K562 (cell line): ENCODE measurements at regions not wholly inside any gene's neighbourhood (a gene's known extent, or its start where the extent isn't known, plus 50 kb on each side); places are given as distances from the start of the nearest gene placed in this dataset.

Experiments
- ATAC-seq: fragments of 200-7000 bp; cut with Tn5 transposase; 3 replicates; pipeline ENCODE4 v1.9.1; 2020; ENCODE audit warnings: moderate library complexity
- BruUV-seq: library from RNA; stranded (reverse); fragments of 400-500 nt; replicated peaks from 2 replicates; lab custom pipeline; 2021; lab: Mats Ljungman, UMichigan
- CTCF ChIA-PET: fragments of 300-600 bp; formaldehyde crosslinking; extraction: SDS; loops from one replicate; lab custom pipeline; 2021; ENCODE audit warnings: low intra/inter-chr PET ratio; lab: Yijun Ruan, JAX
- POLR2A ChIA-PET: fragments of 300-600, 350-650 bp; sonication (Branson Sonifier 250); formaldehyde crosslinking; extraction: SDS; loops from one replicate; lab custom pipeline; 2021; ENCODE audit warnings: antibody characterized with exemption, inconsistent platforms; lab: Yijun Ruan, JAX
- DNase-seq, 4 experiments: peaks; one replicate each; pipeline versions ENCODE4 v3.0.0 to v3.0.0-alpha.2; 2011 to 2018; ENCODE audit warnings: low spot score in 3 of 4, mixed read lengths in 3 of 4; ENCODE audit errors: extremely low read depth in 1 of 4
- FAIRE-seq: peaks from 2 replicates; lab custom pipeline; 2011; peaks lifted over from hg19 to GRCh38; lab: Jason Lieb, UNC
- H2AFZ ChIP-seq: 2 replicates; pipeline ENCODE4 v1.6.0; 2011; ENCODE audit warnings: low read depth, low read length, control low read depth, inconsistent platforms
- H3K27ac ChIP-seq: fragments of 200-600 bp; 3 replicates; pipeline ENCODE4 v1.8.0; 2011; ENCODE audit warnings: low read depth, mild to moderate bottlenecking, control low read depth, inconsistent platforms, low read length, moderate library complexity, mixed read lengths; ENCODE audit errors: extremely low read depth
- H3K27me3 ChIP-seq, 2 experiments: fragments of 300-600 bp in 1 of 2; 2 replicates in 1 of 2; 3 replicates in 1 of 2; pipeline versions ENCODE4 v1.6.0 to v1.8.0; 2011; ENCODE audit warnings: inconsistent platforms in 2 of 2, low read length in 2 of 2, mild to moderate bottlenecking in 1 of 2, mixed read lengths in 1 of 2, moderate library complexity in 1 of 2; ENCODE audit not compliant: control insufficient read depth in 2 of 2, insufficient read depth in 2 of 2
- H3K36me3 ChIP-seq: fragments of 300-600 bp; 3 replicates; pipeline ENCODE4 v1.8.0; 2011; ENCODE audit warnings: mild to moderate bottlenecking, low read length, inconsistent platforms; ENCODE audit not compliant: control insufficient read depth, insufficient read depth
- H3K4me1 ChIP-seq, 2 experiments: fragments of 200-600 bp in 1 of 2; replicated peaks in 1 of 2; 2 replicates in 1 of 2; 3 replicates in 1 of 2; pipeline versions ENCODE4 v1.5.1 to v1.8.0; 2011; ENCODE audit warnings: inconsistent platforms in 2 of 2, low read length in 2 of 2, mild to moderate bottlenecking in 1 of 2, mixed read lengths in 1 of 2, moderate library complexity in 1 of 2; ENCODE audit not compliant: control insufficient read depth in 2 of 2, insufficient read depth in 2 of 2
- H3K4me2 ChIP-seq: 2 replicates; pipeline ENCODE4 v1.6.1; 2011; ENCODE audit warnings: low read length, control low read depth, inconsistent platforms, mixed read lengths; ENCODE audit not compliant: insufficient read depth
- H3K4me3 ChIP-seq: fragments of 200-600 bp; sonication (generic), shearing (Covaris generic); 2 replicates; pipeline ENCODE4 v1.5.1; 2016; ENCODE audit warnings: control low read depth, inconsistent platforms
- H3K79me2 ChIP-seq: fragments of 200-600 bp; 3 replicates; pipeline ENCODE4 v1.8.0; 2011; ENCODE audit warnings: low read length, inconsistent platforms; ENCODE audit not compliant: control insufficient read depth, insufficient read depth
- H3K9ac ChIP-seq, 2 experiments: 2 replicates each; pipeline versions ENCODE4 v1.6.0 to v1.6.1; 2011; ENCODE audit warnings: low read depth in 2 of 2, low read length in 2 of 2, control low read depth in 1 of 2, inconsistent platforms in 1 of 2, mild to moderate bottlenecking in 1 of 2, mixed read lengths in 1 of 2; ENCODE audit not compliant: insufficient read depth in 1 of 2
- H3K9me1 ChIP-seq: one replicate; pipeline ENCODE4 v1.6.0; 2011; ENCODE audit warnings: inconsistent platforms, mild to moderate bottlenecking, low read length, moderate library complexity; ENCODE audit not compliant: control insufficient read depth, insufficient read depth
- H3K9me3 ChIP-seq: replicated peaks from 2 replicates; pipeline ENCODE4 v1.5.1; 2011; ENCODE audit warnings: low read depth, low read length, inconsistent platforms; ENCODE audit not compliant: control insufficient read depth, insufficient read depth
- H4K20me1 ChIP-seq: replicated peaks from 2 replicates; pipeline ENCODE4 v1.6.1; 2011; ENCODE audit warnings: low read length, inconsistent platforms, mixed read lengths; ENCODE audit not compliant: control insufficient read depth, insufficient read depth
- ADNP ChIP-seq: fragments of 200-800 bp; sonication (Bioruptor generic); IDR thresholded peaks from 2 replicates; pipeline ENCODE4 v1.6.1; 2016; ENCODE audit warnings: missing genetic modification characterization, missing compliant biosample characterization
- CC2D1A ChIP-seq: fragments of 450-650 bp; IDR thresholded peaks from 2 replicates; pipeline ENCODE4 v1.6.1; 2017; ENCODE audit warnings: mild to moderate bottlenecking
- EZH2 ChIP-seq: IDR thresholded peaks from 2 replicates; pipeline ENCODE4 v1.6.1; 2012; ENCODE audit warnings: low read depth, mild to moderate bottlenecking, inconsistent platforms, low read length, borderline replicate concordance
- HDAC1 ChIP-seq, 2 experiments: fragments of 450-650 bp; IDR thresholded peaks; 2 replicates each; pipeline ENCODE4 v1.6.1; 2016 to 2017; ENCODE audit warnings: inconsistent platforms in 1 of 2, mild to moderate bottlenecking in 1 of 2, moderate library complexity in 1 of 2
- L3MBTL2 ChIP-seq: fragments of 450-650 bp; IDR thresholded peaks from 2 replicates; pipeline ENCODE4 v1.6.1; 2016; ENCODE audit warnings: mild to moderate bottlenecking, moderate library complexity
- MTF1 ChIP-seq: fragments of 250-450 bp; sonication (Bioruptor Pico); IDR thresholded peaks from 2 replicates; pipeline ENCODE4 v1.9.0; 2021; ENCODE audit warnings: moderate library complexity, mild to moderate bottlenecking, inconsistent platforms, borderline replicate concordance
- NCOA4 ChIP-seq: fragments of 450-650 bp; IDR thresholded peaks from 2 replicates; pipeline ENCODE4 v1.6.1; 2018; ENCODE audit warnings: mild to moderate bottlenecking; ENCODE audit not compliant: partially characterized antibody
- NFXL1 ChIP-seq: fragments of 450-650 bp; formaldehyde crosslinking; IDR thresholded peaks from 2 replicates; pipeline ENCODE4 v1.4.0; 2021; ENCODE audit warnings: mild to moderate bottlenecking
- NR2F6 ChIP-seq: fragments of 450-650 bp; formaldehyde crosslinking; IDR thresholded peaks from 2 replicates; pipeline ENCODE4 v1.4.0; 2020; ENCODE audit warnings: mild to moderate bottlenecking
- RAD21 ChIP-seq, 2 experiments: fragments of 250-450 bp in 1 of 2; fragments of 450-650 bp in 1 of 2; sonication (Bioruptor Pico) in 1 of 2; formaldehyde crosslinking in 1 of 2; IDR thresholded peaks in 1 of 2; conservative IDR thresholded peaks in 1 of 2; 2 replicates each; pipeline versions ENCODE4 v1.4.0 to v1.8.0; 2020 to 2022; ENCODE audit warnings: mild to moderate bottlenecking in 2 of 2, moderate library complexity in 1 of 2
- TFE3 ChIP-seq: fragments of 450-650 bp; formaldehyde crosslinking; IDR thresholded peaks from 2 replicates; pipeline ENCODE4 v1.4.0; 2020; ENCODE audit warnings: mild to moderate bottlenecking, mixed read lengths
- WGBS: fragments of 100-300 bp; shearing (Covaris generic); methylation state at CpG from one replicate; pipeline ENCODE4 v1.1.6; 2016; ENCODE audit warnings: low coverage, mixed read lengths; ENCODE audit not compliant: insufficient coverage; ENCODE audit errors: missing lambda C conversion rate; 5-methylcytosine and 5-hydroxymethylcytosine counted together
- in situ Hi-C: fragments of 300-500 bp; cut with MboI; formaldehyde crosslinking; loops from 4 replicates; pipeline ENCODE4 v1.15.0; 2018; ENCODE audit warnings: inconsistent platforms, mixed read lengths
- intact Hi-C: fragments of 100-400 bp; cut with micrococcal nuclease; formaldehyde crosslinking; loops from 2 replicates; pipeline ENCODE4 v1.14.2; 2022
- TF ChIP-seq, protein P1 (sequence below): IDR thresholded peaks from 3 replicates; pipeline ENCODE4 v1.6.1; 2011; ENCODE audit warnings: borderline replicate concordance, mild to moderate bottlenecking; ENCODE audit not compliant: insufficient read length, insufficient read depth
- TF ChIP-seq, protein P2 (sequence below): sonication (generic); formaldehyde crosslinking; IDR thresholded peaks from 2 replicates; pipeline ENCODE4 v1.8.0; 2022; ENCODE audit warnings: mild to moderate bottlenecking, missing genetic modification reagents

- DNase-seq (no peak), FAIRE-seq (no peak), ATAC-seq (no peak)
- intact Hi-C loops: no loop called here
- Histone ChIP-seq H3K27ac (no peak overlapping the region), H3K27me3 (no peaks in the 10 kb centered on the region), H3K4me1 (no peaks in the 10 kb centered on the region), H3K9me1 (no peaks in the 10 kb centered on the region), H3K4me2 (no peak overlapping the region), H3K4me3 (no peak overlapping the region), H3K9ac (no peak overlapping the region), H3K79me2 (no peaks in the 10 kb centered on the region), H4K20me1 (no peaks in the 10 kb centered on the region), H3K36me3 (no peaks in the 10 kb centered on the region), H3K9me3 (peaks cover 3% of the 10 kb centered on the region; the same call in 1 of the 2 replicates), H2AFZ (no peak overlapping the region)
- CTCF ChIA-PET: no interaction called here
- in situ Hi-C loops: no loop called here
- POLR2A ChIA-PET: no interaction called here
- BruUV-seq: no TSS peak
- 0% methylated on average over 3 of the region's 3 CpGs for WGBS
- no peak for TF ChIP-seq NFXL1 (CRISPR knock-in tag)
- TF ChIP-seq NCOA4: no peak
- TF ChIP-seq NR2F6 (CRISPR knock-in tag): no peak
- no peak for TF ChIP-seq EZH2
- no peak for TF ChIP-seq RAD21 (CRISPR knock-in tag; conservative IDR thresholded peaks at IDR 0.05 in 1 of 2, IDR thresholded peaks at IDR 0.05 in 1 of 2)
- TF ChIP-seq, protein P1, sequence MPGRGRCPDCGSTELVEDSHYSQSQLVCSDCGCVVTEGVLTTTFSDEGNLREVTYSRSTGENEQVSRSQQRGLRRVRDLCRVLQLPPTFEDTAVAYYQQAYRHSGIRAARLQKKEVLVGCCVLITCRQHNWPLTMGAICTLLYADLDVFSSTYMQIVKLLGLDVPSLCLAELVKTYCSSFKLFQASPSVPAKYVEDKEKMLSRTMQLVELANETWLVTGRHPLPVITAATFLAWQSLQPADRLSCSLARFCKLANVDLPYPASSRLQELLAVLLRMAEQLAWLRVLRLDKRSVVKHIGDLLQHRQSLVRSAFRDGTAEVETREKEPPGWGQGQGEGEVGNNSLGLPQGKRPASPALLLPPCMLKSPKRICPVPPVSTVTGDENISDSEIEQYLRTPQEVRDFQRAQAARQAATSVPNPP: no peak
- TF ChIP-seq ADNP: no peak
- no peak for TF ChIP-seq CC2D1A
- TF ChIP-seq, protein P2, sequence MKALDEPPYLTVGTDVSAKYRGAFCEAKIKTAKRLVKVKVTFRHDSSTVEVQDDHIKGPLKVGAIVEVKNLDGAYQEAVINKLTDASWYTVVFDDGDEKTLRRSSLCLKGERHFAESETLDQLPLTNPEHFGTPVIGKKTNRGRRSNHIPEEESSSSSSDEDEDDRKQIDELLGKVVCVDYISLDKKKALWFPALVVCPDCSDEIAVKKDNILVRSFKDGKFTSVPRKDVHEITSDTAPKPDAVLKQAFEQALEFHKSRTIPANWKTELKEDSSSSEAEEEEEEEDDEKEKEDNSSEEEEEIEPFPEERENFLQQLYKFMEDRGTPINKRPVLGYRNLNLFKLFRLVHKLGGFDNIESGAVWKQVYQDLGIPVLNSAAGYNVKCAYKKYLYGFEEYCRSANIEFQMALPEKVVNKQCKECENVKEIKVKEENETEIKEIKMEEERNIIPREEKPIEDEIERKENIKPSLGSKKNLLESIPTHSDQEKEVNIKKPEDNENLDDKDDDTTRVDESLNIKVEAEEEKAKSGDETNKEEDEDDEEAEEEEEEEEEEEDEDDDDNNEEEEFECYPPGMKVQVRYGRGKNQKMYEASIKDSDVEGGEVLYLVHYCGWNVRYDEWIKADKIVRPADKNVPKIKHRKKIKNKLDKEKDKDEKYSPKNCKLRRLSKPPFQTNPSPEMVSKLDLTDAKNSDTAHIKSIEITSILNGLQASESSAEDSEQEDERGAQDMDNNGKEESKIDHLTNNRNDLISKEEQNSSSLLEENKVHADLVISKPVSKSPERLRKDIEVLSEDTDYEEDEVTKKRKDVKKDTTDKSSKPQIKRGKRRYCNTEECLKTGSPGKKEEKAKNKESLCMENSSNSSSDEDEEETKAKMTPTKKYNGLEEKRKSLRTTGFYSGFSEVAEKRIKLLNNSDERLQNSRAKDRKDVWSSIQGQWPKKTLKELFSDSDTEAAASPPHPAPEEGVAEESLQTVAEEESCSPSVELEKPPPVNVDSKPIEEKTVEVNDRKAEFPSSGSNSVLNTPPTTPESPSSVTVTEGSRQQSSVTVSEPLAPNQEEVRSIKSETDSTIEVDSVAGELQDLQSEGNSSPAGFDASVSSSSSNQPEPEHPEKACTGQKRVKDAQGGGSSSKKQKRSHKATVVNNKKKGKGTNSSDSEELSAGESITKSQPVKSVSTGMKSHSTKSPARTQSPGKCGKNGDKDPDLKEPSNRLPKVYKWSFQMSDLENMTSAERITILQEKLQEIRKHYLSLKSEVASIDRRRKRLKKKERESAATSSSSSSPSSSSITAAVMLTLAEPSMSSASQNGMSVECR (CRISPR knock-in tag): no peak
- no peak for TF ChIP-seq TFE3 (CRISPR knock-in tag)
- TF ChIP-seq HDAC1 (IDR thresholded peaks at IDR 0.05): no peak
- no peak for TF ChIP-seq MTF1 (CRISPR knock-in tag)
- no peak for TF ChIP-seq L3MBTL2
Observed at GRCh38 chr4:134533068-134533467, 331.5 kb upstream of the PABPC4L start.
